Small intestine (tissue), 7 donors: ENCODE measurements at regions not wholly inside any gene's neighbourhood (a gene's known extent, or its start where the extent isn't known, plus 50 kb on each side); places are given as distances from the start of the nearest gene placed in this dataset.

Experiments
- DNase-seq, 2 donors: peaks; one replicate each; pipeline versions ENCODE4 v3.0.0 to v3.0.0-alpha.2; 2013
- FAIRE-seq: peaks from 2 replicates; lab custom pipeline; 2012; peaks lifted over from hg19 to GRCh38; lab: Jason Lieb, UNC
- H3K27ac ChIP-seq, 3 donors: one replicate each; pipeline ENCODE4 v1.5.1; 2013; ENCODE audit warnings: low read length in 2 of 3, mild to moderate bottlenecking in 2 of 3, control low read depth in 1 of 3, inconsistent platforms in 1 of 3, low read depth in 1 of 3, moderate library complexity in 1 of 3
- H3K27me3 ChIP-seq, 3 donors: one replicate each; pipeline ENCODE4 v1.6.1; 2013; ENCODE audit warnings: low read length in 3 of 3, inconsistent platforms in 1 of 3; ENCODE audit not compliant: control insufficient read depth in 3 of 3, insufficient read depth in 3 of 3
- H3K36me3 ChIP-seq, 3 donors: one replicate each; pipeline ENCODE4 v1.6.1; 2013; ENCODE audit warnings: low read length in 3 of 3, inconsistent platforms in 1 of 3, low read depth in 1 of 3, mild to moderate bottlenecking in 1 of 3, moderate library complexity in 1 of 3; ENCODE audit not compliant: control insufficient read depth in 3 of 3, insufficient read depth in 2 of 3
- H3K4me1 ChIP-seq, 3 donors: one replicate each; pipeline ENCODE4 v1.6.1; 2013; ENCODE audit warnings: low read length in 2 of 3, inconsistent platforms in 1 of 3, low read depth in 1 of 3, mild to moderate bottlenecking in 1 of 3, moderate library complexity in 1 of 3; ENCODE audit not compliant: control insufficient read depth in 3 of 3, insufficient read depth in 2 of 3
- H3K4me3 ChIP-seq, 3 donors: one replicate each; pipeline ENCODE4 v1.5.1; 2013; ENCODE audit warnings: low read length in 3 of 3, control low read depth in 1 of 3, inconsistent platforms in 1 of 3, low read depth in 1 of 3, mild to moderate bottlenecking in 1 of 3, moderate library complexity in 1 of 3
- H3K9me3 ChIP-seq, 2 donors: one replicate each; pipeline ENCODE4 v1.6.1; 2013; ENCODE audit warnings: low read depth in 1 of 2, low read length in 1 of 2; ENCODE audit not compliant: control insufficient read depth in 2 of 2, insufficient read depth in 1 of 2
- WGBS, 3 donors: extraction: QIAGEN DNeasy Blood & Tissue Kit; methylation state at CpG; one replicate each; pipeline ENCODE4 v1.1.7; 2013; 5-methylcytosine and 5-hydroxymethylcytosine counted together
- donor health status: healthy with polysubstance abuse.
- donor health status: control.
- donor health status: control.
- donor health status: Bipolar disorder and iron deficiency.
- donor health status: healthy.

DNA sequence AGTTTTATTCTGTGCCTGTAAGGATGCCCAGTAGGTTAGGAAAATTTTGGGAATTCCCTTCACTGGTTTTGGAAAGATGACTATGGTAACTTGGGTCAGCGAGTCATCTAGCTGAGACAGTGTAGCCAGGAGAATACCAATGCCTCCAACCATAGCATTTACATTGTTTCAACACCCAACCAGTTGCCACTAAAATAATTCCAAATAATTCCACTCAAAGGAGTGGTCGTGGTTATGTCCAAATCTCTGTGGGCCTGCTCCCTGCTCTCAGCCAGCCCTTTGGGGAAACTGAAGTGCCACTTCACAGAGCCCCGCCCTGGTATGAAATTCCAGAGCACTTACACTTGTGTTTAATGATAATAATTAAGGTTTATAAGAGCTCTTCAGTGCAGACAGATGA is 310.5 kb downstream of the PLK2 start:
- Histone ChIP-seq H3K9me3 (no peaks in the 10 kb centered on the region), H3K4me1 (no peaks in the 10 kb centered on the region), H3K27me3 (no peaks in the 10 kb centered on the region), H3K4me3 (no peak overlapping the region), H3K36me3 (no peaks in the 10 kb centered on the region), H3K27ac (no peak overlapping the region)
- FAIRE-seq (no peak), DNase-seq (no peak)
- WGBS, 3 donors: 55 to 77% (median 56%) methylated on average over 3 of the region's 3 CpGs

DNA sequence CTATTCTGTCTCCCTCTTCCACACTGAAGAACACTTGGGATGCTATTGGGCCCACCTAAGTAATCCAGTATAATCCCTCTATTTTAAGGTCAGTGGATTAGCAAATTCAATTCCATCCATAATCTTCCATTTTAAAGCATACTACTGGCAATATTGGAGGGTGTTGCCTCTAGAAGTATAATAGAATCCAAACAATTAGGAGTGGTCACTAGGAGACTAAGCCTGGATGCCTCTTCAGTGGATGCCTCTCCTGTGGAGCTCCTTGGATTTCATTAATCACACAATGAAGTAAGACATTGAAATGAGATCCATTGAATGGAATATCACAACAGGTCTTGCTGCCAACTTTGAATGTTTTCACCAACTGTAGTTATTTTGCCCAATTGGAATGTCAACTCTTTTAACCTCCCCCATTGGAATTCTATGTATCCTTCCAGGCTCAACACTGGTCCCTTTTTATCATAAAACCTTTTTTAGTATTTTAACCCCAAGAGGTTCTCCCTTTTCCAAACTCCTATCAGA is 311.6 kb downstream of the PLK2 start:
- H3K27ac ChIP-seq: no peak overlapping the region
- no peaks in the 10 kb centered on the region for H3K9me3 ChIP-seq
- DNase-seq: no peak
- H3K4me3 ChIP-seq: no peak overlapping the region
- no peaks in the 10 kb centered on the region for H3K4me1 ChIP-seq
- H3K36me3 ChIP-seq: no peaks in the 10 kb centered on the region
- no peak for FAIRE-seq
- no peaks in the 10 kb centered on the region for H3K27me3 ChIP-seq

- no peak for DNase-seq
- Histone ChIP-seq H3K27ac (no peak overlapping the region), H3K36me3 (no peaks in the 10 kb centered on the region), H3K4me1 (no peaks in the 10 kb centered on the region), H3K9me3 (no peaks in the 10 kb centered on the region), H3K4me3 (no peak overlapping the region), H3K27me3 (no peaks in the 10 kb centered on the region)
- no peak for FAIRE-seq
- WGBS, 3 donors: 89 to 90% (median 90%) methylated on average over 11 of the region's 11 CpGs
These were observed 314.4 kb downstream of the PLK2 start for GRCh38 chr5:58145397-58145934.

DNA sequence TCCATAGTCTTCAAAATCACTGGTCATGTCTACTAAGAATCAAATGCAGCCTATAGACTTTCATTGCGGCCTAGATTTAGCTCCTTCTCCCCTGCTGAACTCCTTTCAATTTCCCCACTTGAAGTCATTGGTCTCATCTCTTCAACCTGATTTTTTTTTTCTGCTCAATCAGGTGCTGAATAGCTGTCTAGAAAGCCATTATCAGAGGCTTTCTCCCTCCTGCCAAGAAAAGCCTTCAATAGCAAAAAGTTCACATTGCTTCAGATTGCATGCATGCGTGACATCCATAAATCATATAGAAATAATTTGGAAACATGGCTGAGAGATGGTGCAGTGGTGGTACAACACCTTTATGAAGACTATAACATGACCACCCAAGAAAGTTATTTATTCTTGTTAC is 316.2 kb downstream of the PLK2 start:
- Histone ChIP-seq H3K4me3 (no peak overlapping the region), H3K9me3 (no peaks in the 10 kb centered on the region), H3K27ac (no peak overlapping the region), H3K4me1 (no peaks in the 10 kb centered on the region), H3K27me3 (no peaks in the 10 kb centered on the region), H3K36me3 (no peaks in the 10 kb centered on the region)
- no peak for DNase-seq
- no peak for FAIRE-seq
- WGBS, 3 donors: 91 to 94% (median 92%) methylated on average over 2 of the region's 2 CpGs

DNA sequence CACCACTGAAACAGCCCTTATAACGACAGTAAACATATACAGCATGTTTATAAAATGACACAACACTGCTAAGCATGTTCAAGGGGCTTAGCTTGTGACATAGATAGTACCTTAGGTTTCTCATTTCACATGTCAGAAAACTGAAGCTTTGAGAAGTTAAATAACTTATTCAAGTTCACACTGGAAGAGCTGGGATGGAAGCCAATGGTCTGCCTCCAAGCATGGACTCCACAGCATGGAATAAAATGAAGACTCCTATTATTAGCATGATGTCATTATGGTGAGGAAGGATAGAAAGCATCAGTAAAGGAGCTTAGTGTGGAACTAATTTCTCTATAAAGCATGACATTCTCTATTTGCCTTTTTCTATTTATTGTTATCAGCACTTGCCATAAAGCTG is 316.7 kb downstream of the PLK2 start:
- DNase-seq: no peak
- no peaks in the 10 kb centered on the region for H3K9me3 ChIP-seq
- no peaks in the 10 kb centered on the region for H3K36me3 ChIP-seq
- no peak for FAIRE-seq
- H3K27me3 ChIP-seq: no peaks in the 10 kb centered on the region
- H3K27ac ChIP-seq: no peak overlapping the region
- H3K4me3 ChIP-seq: no peak overlapping the region
- WGBS, 3 donors: 59 to 62% (median 62%) methylated on average over 1 of the region's 1 CpG
- no peaks in the 10 kb centered on the region for H3K4me1 ChIP-seq

- FAIRE-seq (peak; percentile 88), DNase-seq (no peak)
- Histone ChIP-seq H3K9me3 (no peaks in the 10 kb centered on the region), H3K27ac (no peak overlapping the region), H3K36me3 (no peaks in the 10 kb centered on the region), H3K4me3 (no peak overlapping the region), H3K4me1 (no peaks in the 10 kb centered on the region), H3K27me3 (no peaks in the 10 kb centered on the region)
- WGBS, 3 donors: 81 to 87% (median 84%) methylated on average over 2 of the region's 2 CpGs
These were observed 321.1 kb downstream of the PLK2 start for GRCh38 chr5:58138791-58139190.

DNA sequence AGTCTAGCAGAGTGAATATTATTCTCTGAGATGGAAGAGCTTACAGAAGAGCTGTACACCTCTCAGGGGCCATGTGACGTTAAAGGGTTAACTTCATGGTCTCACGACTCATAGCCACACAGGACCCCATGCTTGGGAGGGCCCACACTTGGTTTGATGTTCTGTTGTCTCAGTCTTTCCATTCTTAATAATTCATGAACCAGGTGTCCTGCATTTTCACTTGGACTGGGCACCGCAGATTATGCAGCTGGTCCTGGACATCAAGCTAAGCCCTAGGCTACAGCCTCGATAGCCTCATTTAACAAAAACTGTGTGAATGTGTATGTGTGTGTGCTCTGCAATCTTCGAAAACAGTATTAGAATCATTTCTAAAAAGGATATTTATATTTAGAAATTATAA is 323.5 kb downstream of the PLK2 start:
- H3K4me3 ChIP-seq: no peak overlapping the region
- H3K9me3 ChIP-seq: no peaks in the 10 kb centered on the region
- DNase-seq (no peak), FAIRE-seq (no peak)
- 78 to 83% (median 82%) methylated on average over 5 of the region's 5 CpGs for WGBS, 3 donors
- H3K4me1 ChIP-seq: no peaks in the 10 kb centered on the region
- no peaks in the 10 kb centered on the region for H3K36me3 ChIP-seq
- H3K27ac ChIP-seq: no peak overlapping the region
- no peaks in the 10 kb centered on the region for H3K27me3 ChIP-seq

GRCh38 chr5:58135571-58136335 is 324.1 kb downstream of the PLK2 start:
- 76 to 88% (median 78%) methylated on average over 5 of the region's 5 CpGs for WGBS, 3 donors
- H3K27me3 ChIP-seq: no peaks in the 10 kb centered on the region
- DNase-seq: no peak
- H3K9me3 ChIP-seq: no peaks in the 10 kb centered on the region
- no peaks in the 10 kb centered on the region for H3K4me1 ChIP-seq
- no peak for FAIRE-seq
- H3K27ac ChIP-seq: no peak overlapping the region
- H3K36me3 ChIP-seq: no peaks in the 10 kb centered on the region
- no peak overlapping the region for H3K4me3 ChIP-seq
